GM06990 (cell line): ENCODE measurements at regions not wholly inside any gene's neighbourhood (a gene's known extent, or its start where the extent isn't known, plus 50 kb on each side); places are given as distances from the start of the nearest gene placed in this dataset.

Experiments used
- DNase-seq: peaks from one replicate; pipeline ENCODE4 v3.0.0-alpha.2; 2011; ENCODE audit not compliant: insufficient read length; ENCODE audit errors: extremely low read depth
- H3K27me3 ChIP-seq: replicated peaks from 2 replicates; pipeline ENCODE4 v1.6.0; 2011; ENCODE audit warnings: low read length; ENCODE audit not compliant: control insufficient read depth, insufficient read depth
- H3K36me3 ChIP-seq: 2 replicates; pipeline ENCODE4 v1.5.1; 2011; ENCODE audit warnings: low read length; ENCODE audit not compliant: control insufficient read depth, insufficient read depth
- H3K4me3 ChIP-seq: replicated peaks from 2 replicates; pipeline ENCODE4 v1.5.1; 2011; ENCODE audit warnings: low read depth, mild to moderate bottlenecking, control low read depth, low read length
- CTCF ChIP-seq: IDR thresholded peaks from 2 replicates; pipeline ENCODE4 v1.5.1; 2011; ENCODE audit warnings: low read length, control low read depth, mild to moderate bottlenecking, inconsistent platforms; ENCODE audit not compliant: insufficient read depth, poor library complexity, severe bottlenecking

- no peak for DNase-seq
- TF ChIP-seq CTCF = no peak
- Histone ChIP-seq H3K36me3 (no peaks in the 10 kb centered on the region), H3K27me3 (no peaks in the 10 kb centered on the region), H3K4me3 (no peak overlapping the region)
These were observed 233.4 kb upstream of the LRTM1 start for GRCh38 chr3:55161231-55161630.

- H3K36me3 ChIP-seq = no peaks in the 10 kb centered on the region
- no peaks in the 10 kb centered on the region for H3K27me3 ChIP-seq
- DNase-seq = peak; percentile 28
- peak overlapping the region; percentile 23; the same call in 1 of the 2 replicates for H3K4me3 ChIP-seq
- TF ChIP-seq CTCF = no peak
These were observed 232.6 kb upstream of the LRTM1 start for GRCh38 chr3:55160241-55160983.

- TF ChIP-seq CTCF = no peak
These were observed 231.9 kb upstream of the LRTM1 start for GRCh38 chr3:55159711-55160110.

GRCh38 chr3:55159016-55159415 lies 231.2 kb upstream of the LRTM1 start:
- H3K27me3 ChIP-seq = no peaks in the 10 kb centered on the region
- no peak for DNase-seq
- no peak for TF ChIP-seq CTCF
- no peaks in the 10 kb centered on the region for H3K36me3 ChIP-seq
- H3K4me3 ChIP-seq = no peak overlapping the region

More at GRCh38 chr3:55159711-55160110, 231.9 kb upstream of the LRTM1 start:
- DNase-seq = no peak
- no peaks in the 10 kb centered on the region for H3K27me3 ChIP-seq
- H3K4me3 ChIP-seq = no peak overlapping the region
- H3K36me3 ChIP-seq = no peaks in the 10 kb centered on the region

- no peak for DNase-seq
- H3K27me3 ChIP-seq = no peaks in the 10 kb centered on the region
- TF ChIP-seq CTCF = no peak
- H3K4me3 ChIP-seq = no peak overlapping the region
- H3K36me3 ChIP-seq = no peaks in the 10 kb centered on the region
These were observed 230.5 kb upstream of the LRTM1 start for GRCh38 chr3:55158345-55158744.
